Spleen (tissue), 7 donors: ENCODE measurements at regions not wholly inside any gene's neighbourhood (a gene's known extent, or its start where the extent isn't known, plus 50 kb on each side); places are given as distances from the start of the nearest gene placed in this dataset.

Experiments used
- POLR2AphosphoS5 ChIP-seq, 3 donors: sonication (generic); formaldehyde crosslinking; IDR thresholded peaks; one replicate each; pipeline ENCODE4 v1.5.1; 2017; ENCODE audit warnings: antibody characterized with exemption in 3 of 3
- TF ChIP-seq, protein P1 (sequence below), 11 experiments: fragments of 200-600 bp in 7 of 11; fragments of 450-650 bp in 4 of 11; sonication (generic) in 4 of 11; IDR thresholded peaks in 8 of 11; conservative IDR thresholded peaks in 3 of 11; 1 replicate in 7 of 11; 2 replicates in 4 of 11; pipeline versions ENCODE4 v1.4.0 to v1.8.0; 2016 to 2021; ENCODE audit warnings: antibody characterized with exemption in 11 of 11, inconsistent platforms in 4 of 11, mild to moderate bottlenecking in 1 of 11
- donor health status: DM: no; HTN: no; CAD: no; lungs with moderate emphysema.
- donor health status: DM: no; HTN: no; CAD: no.
- donor health status: DM: no; HTN: no; CAD: no.

- TF ChIP-seq, protein P1, sequence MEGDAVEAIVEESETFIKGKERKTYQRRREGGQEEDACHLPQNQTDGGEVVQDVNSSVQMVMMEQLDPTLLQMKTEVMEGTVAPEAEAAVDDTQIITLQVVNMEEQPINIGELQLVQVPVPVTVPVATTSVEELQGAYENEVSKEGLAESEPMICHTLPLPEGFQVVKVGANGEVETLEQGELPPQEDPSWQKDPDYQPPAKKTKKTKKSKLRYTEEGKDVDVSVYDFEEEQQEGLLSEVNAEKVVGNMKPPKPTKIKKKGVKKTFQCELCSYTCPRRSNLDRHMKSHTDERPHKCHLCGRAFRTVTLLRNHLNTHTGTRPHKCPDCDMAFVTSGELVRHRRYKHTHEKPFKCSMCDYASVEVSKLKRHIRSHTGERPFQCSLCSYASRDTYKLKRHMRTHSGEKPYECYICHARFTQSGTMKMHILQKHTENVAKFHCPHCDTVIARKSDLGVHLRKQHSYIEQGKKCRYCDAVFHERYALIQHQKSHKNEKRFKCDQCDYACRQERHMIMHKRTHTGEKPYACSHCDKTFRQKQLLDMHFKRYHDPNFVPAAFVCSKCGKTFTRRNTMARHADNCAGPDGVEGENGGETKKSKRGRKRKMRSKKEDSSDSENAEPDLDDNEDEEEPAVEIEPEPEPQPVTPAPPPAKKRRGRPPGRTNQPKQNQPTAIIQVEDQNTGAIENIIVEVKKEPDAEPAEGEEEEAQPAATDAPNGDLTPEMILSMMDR (IDR thresholded peaks at IDR 0.05 in 8 of 11, conservative IDR thresholded peaks at IDR 0.05 in 3 of 11), result no peak
- no peak for TF ChIP-seq POLR2AphosphoS5 (IDR thresholded peaks at IDR 0.05)
Measured at GRCh38 chr4:60948008-60948407, 252.1 kb upstream of the ADGRL3 start.
